Neural cell (in vitro differentiated cells): ENCODE measurements at regions not wholly inside any gene's neighbourhood (a gene's known extent, or its start where the extent isn't known, plus 50 kb on each side); places are given as distances from the start of the nearest gene placed in this dataset.

Source experiments
- H2AFZ ChIP-seq: fragments of 200-600, 300-800 bp; sonication (generic), shearing (Covaris generic); 2 replicates; pipeline ENCODE4 v1.6.0; 2014; ENCODE audit warnings: low read depth, mild to moderate bottlenecking, antibody characterized with exemption, low read length, moderate library complexity
- H3F3A ChIP-seq: fragments of 200-600 bp; shearing (Covaris generic); 2 replicates; pipeline ENCODE4 v1.6.1; 2016; ENCODE audit warnings: mild to moderate bottlenecking, moderate library complexity, mixed read lengths, antibody characterized with exemption, low read length; ENCODE audit not compliant: insufficient read depth, poor library complexity, severe bottlenecking
- H3K27ac ChIP-seq: fragments of 200-600, 300-800 bp; sonication (generic), shearing (Covaris generic); 2 replicates; pipeline ENCODE4 v1.5.1; 2014; ENCODE audit warnings: mild to moderate bottlenecking, low read length, moderate library complexity
- H3K27me3 ChIP-seq: fragments of 300-800, 200-600 bp; sonication (generic), shearing (Covaris generic); 2 replicates; pipeline ENCODE4 v1.6.0; 2014; ENCODE audit warnings: mild to moderate bottlenecking, low read depth, low read length, moderate library complexity; ENCODE audit not compliant: insufficient read depth
- H3K36me3 ChIP-seq: fragments of 300-800, 200-600 bp; sonication (generic), shearing (Covaris generic); 2 replicates; pipeline ENCODE4 v1.5.1; 2014; ENCODE audit warnings: mild to moderate bottlenecking, antibody characterized with exemption, low read length, moderate library complexity; ENCODE audit not compliant: insufficient read depth
- H3K4me2 ChIP-seq: fragments of 300-800, 200-600 bp; sonication (generic), shearing (Covaris generic); 2 replicates; pipeline ENCODE4 v1.6.0; 2014; ENCODE audit warnings: mild to moderate bottlenecking, low read length
- H3K4me3 ChIP-seq: fragments of 300-800, 200-600 bp; sonication (generic), shearing (Covaris generic); 2 replicates; pipeline ENCODE4 v1.5.1; 2014; ENCODE audit warnings: mild to moderate bottlenecking, low read length, moderate library complexity
- H3K79me2 ChIP-seq: fragments of 200-600 bp; shearing (Covaris generic); replicated peaks from 2 replicates; pipeline ENCODE4 v1.6.0; 2014; ENCODE audit warnings: mild to moderate bottlenecking, low read length, moderate library complexity; ENCODE audit not compliant: insufficient read depth
- H3K9ac ChIP-seq: fragments of 300-800, 200-600 bp; sonication (generic), shearing (Covaris generic); 2 replicates; pipeline ENCODE4 v1.6.1; 2016; ENCODE audit warnings: mild to moderate bottlenecking, low read length, mixed read lengths
- H3K9me2 ChIP-seq: fragments of 200-600 bp; shearing (Covaris generic); 2 replicates; pipeline ENCODE4 v1.6.1; 2016; ENCODE audit warnings: mild to moderate bottlenecking, low read length, mixed read lengths; ENCODE audit not compliant: insufficient read depth
- H3K9me3 ChIP-seq: fragments of 200-600, 300-800 bp; sonication (generic), shearing (Covaris generic); 2 replicates; pipeline ENCODE4 v1.6.1; 2016; ENCODE audit warnings: mild to moderate bottlenecking, mixed run types, low read length, moderate library complexity, mixed read lengths
- H4K20me1 ChIP-seq: fragments of 200-600 bp; shearing (Covaris generic); 2 replicates; pipeline ENCODE4 v1.6.1; 2016; ENCODE audit warnings: mild to moderate bottlenecking, mixed run types; ENCODE audit not compliant: insufficient read depth
- CTCF ChIP-seq: fragments of 450-650 bp; IDR thresholded peaks from 2 replicates; pipeline ENCODE4 v1.5.1; 2014; ENCODE audit warnings: antibody characterized with exemption, mild to moderate bottlenecking, moderate library complexity; ENCODE audit not compliant: poor library complexity, severe bottlenecking
- EP300 ChIP-seq: fragments of 450-650 bp; conservative IDR thresholded peaks from 2 replicates; pipeline ENCODE4 v1.6.1; 2014; ENCODE audit warnings: antibody characterized with exemption, mild to moderate bottlenecking, moderate library complexity; ENCODE audit not compliant: poor library complexity, severe bottlenecking
- EZH2 ChIP-seq: fragments of 200-600, 300-800 bp; shearing (Covaris generic), sonication (generic); IDR thresholded peaks from 2 replicates; pipeline ENCODE4 v1.6.1; 2014; ENCODE audit warnings: antibody characterized with exemption, low read length, borderline replicate concordance, mild to moderate bottlenecking; ENCODE audit not compliant: insufficient read depth, poor library complexity, severe bottlenecking
- MXI1 ChIP-seq: fragments of 450-650 bp; conservative IDR thresholded peaks from 2 replicates; pipeline ENCODE4 v1.6.1; 2014; ENCODE audit warnings: antibody characterized with exemption, mild to moderate bottlenecking; ENCODE audit not compliant: poor library complexity, severe bottlenecking
- POLR2AphosphoS5 ChIP-seq: IDR thresholded peaks from 2 replicates; pipeline ENCODE4 v1.6.1; 2012
- RAD21 ChIP-seq: fragments of 450-650 bp; conservative IDR thresholded peaks from 2 replicates; pipeline ENCODE4 v1.6.1; 2014; ENCODE audit warnings: antibody characterized with exemption, mild to moderate bottlenecking, moderate library complexity
- REST ChIP-seq: IDR thresholded peaks from 2 replicates; pipeline ENCODE4 v1.6.1; 2012; ENCODE audit warnings: borderline replicate concordance
- SMC3 ChIP-seq: fragments of 450-650 bp; conservative IDR thresholded peaks from 2 replicates; pipeline ENCODE4 v1.6.1; 2014; ENCODE audit warnings: antibody characterized with exemption, mild to moderate bottlenecking, moderate library complexity; ENCODE audit not compliant: poor library complexity
- TAF1 ChIP-seq: IDR thresholded peaks from 2 replicates; pipeline ENCODE4 v1.6.1; 2012; ENCODE audit warnings: low read depth

- Histone ChIP-seq H3F3A (no peaks in the 10 kb centered on the region), H3K9me3 (no peaks in the 10 kb centered on the region), H3K4me2 (no peak overlapping the region), H4K20me1 (no peaks in the 10 kb centered on the region), H3K36me3 (no peaks in the 10 kb centered on the region), H3K27ac (no peak overlapping the region), H3K4me3 (no peak overlapping the region), H3K9ac (no peak overlapping the region), H3K27me3 (no peaks in the 10 kb centered on the region), H3K9me2 (no peaks in the 10 kb centered on the region), H3K79me2 (no peaks in the 10 kb centered on the region), H2AFZ (no peak overlapping the region)
- no peak for TF ChIP-seq CTCF
- no peak for TF ChIP-seq EZH2
- no peak for TF ChIP-seq REST
- no peak for TF ChIP-seq SMC3
- no peak for TF ChIP-seq TAF1
- no peak for TF ChIP-seq MXI1
- no peak for TF ChIP-seq EP300
- no peak for TF ChIP-seq POLR2AphosphoS5
- no peak for TF ChIP-seq RAD21
Measured at GRCh38 chr5:125272357-125272756, 525.9 kb upstream of the ZNF608 start.

GRCh38 chr5:125274211-125274610 lies 527.8 kb upstream of the ZNF608 start:
- TF ChIP-seq CTCF (no peak), POLR2AphosphoS5 (no peak), EZH2 (no peak), MXI1 (no peak), EP300 (no peak), SMC3 (no peak), RAD21 (no peak), REST (no peak), TAF1 (no peak)
- Histone ChIP-seq H3K79me2 (no peaks in the 10 kb centered on the region), H3K36me3 (no peaks in the 10 kb centered on the region), H3K9ac (no peak overlapping the region), H3K27me3 (no peaks in the 10 kb centered on the region), H3K4me2 (no peak overlapping the region), H3F3A (no peaks in the 10 kb centered on the region), H3K4me3 (no peak overlapping the region), H3K27ac (no peak overlapping the region), H2AFZ (no peak overlapping the region), H3K9me3 (no peaks in the 10 kb centered on the region), H3K9me2 (no peaks in the 10 kb centered on the region), H4K20me1 (no peaks in the 10 kb centered on the region)
